ENCODE measurements at regions not wholly inside any gene's neighbourhood (a gene's known extent, or its start where the extent isn't known, plus 50 kb on each side); places are given as distances from the start of the nearest gene placed in this dataset.

- DNase-seq: no peak
Measured at GRCh38 chr20:43863821-43864544, 50.7 kb upstream of the TOX2 start.

GRCh38 chr20:43863330-43863729 is 51.3 kb upstream of the TOX2 start:
- DNase-seq: no peak

- DNase-seq: no peak
Measured at GRCh38 chr20:43862438-43862837, 52.2 kb upstream of the TOX2 start.

- no peak for DNase-seq
Measured at GRCh38 chr20:43859994-43860393, 54.7 kb upstream of the TOX2 start.

- no peak for DNase-seq
Measured at GRCh38 chr20:43857932-43858331, 56.7 kb upstream of the TOX2 start.

GRCh38 chr20:43857127-43857526 is 57.5 kb upstream of the TOX2 start:
- no peak for DNase-seq

GRCh38 chr20:43855803-43856202 is 58.8 kb upstream of the TOX2 start:
- DNase-seq: no peak

GRCh38 chr20:43853918-43854317 is 60.7 kb upstream of the TOX2 start:
- DNase-seq: no peak

GRCh38 chr20:43853174-43853803 is 61.4 kb upstream of the TOX2 start:
- DNase-seq: no peak

- no peak for DNase-seq
Measured at GRCh38 chr20:43849496-43850186, 65.0 kb upstream of the TOX2 start.

- DNase-seq: no peak
Measured at GRCh38 chr20:43846516-43846905, 68.1 kb upstream of the TOX2 start.

- no peak for DNase-seq
Measured at GRCh38 chr20:43844778-43845614, 69.7 kb upstream of the TOX2 start.

GRCh38 chr20:43843965-43844660 is 70.5 kb upstream of the TOX2 start:
- no peak for DNase-seq

- no peak for DNase-seq
Measured at GRCh38 chr20:43843096-43843964, 71.3 kb upstream of the TOX2 start.

- DNase-seq: no peak
Measured at GRCh38 chr20:43842126-43843020, 72.3 kb upstream of the TOX2 start.

- peak; percentile 44 for DNase-seq
Measured at GRCh38 chr20:43840382-43841070, 74.1 kb upstream of the TOX2 start.

GRCh38 chr20:43839793-43840199 is 74.9 kb upstream of the TOX2 start:
- DNase-seq: no peak

GRCh38 chr20:43838703-43839060 is 76.0 kb upstream of the TOX2 start:
- DNase-seq: no peak

GRCh38 chr20:43837856-43838702 is 76.6 kb upstream of the TOX2 start:
- DNase-seq: no peak
